Fibroblast of villous mesenchyme (primary cell): ENCODE measurements at regions not wholly inside any gene's neighbourhood (a gene's known extent, or its start where the extent isn't known, plus 50 kb on each side); places are given as distances from the start of the nearest gene placed in this dataset.

Experiments used
- DNase-seq: peaks from one replicate; pipeline ENCODE4 v3.0.0-alpha.2; 2010; ENCODE audit warnings: low read depth
- H3K4me3 ChIP-seq: 2 replicates; pipeline ENCODE4 v1.5.1; 2011; ENCODE audit warnings: low read depth, mild to moderate bottlenecking, low read length
- CTCF ChIP-seq: IDR thresholded peaks from 2 replicates; pipeline ENCODE4 v1.5.1; 2012; ENCODE audit warnings: low read depth, mild to moderate bottlenecking, low read length; ENCODE audit not compliant: insufficient read depth

GRCh38 chr20:59462249-59462648 is 142.1 kb upstream of the PHACTR3 start:
- TF ChIP-seq CTCF: no peak
- DNase-seq: no peak
- no peak overlapping the region for H3K4me3 ChIP-seq

GRCh38 chr20:59463541-59463940 is 140.8 kb upstream of the PHACTR3 start:
- no peak overlapping the region for H3K4me3 ChIP-seq
- DNase-seq: no peak
- no peak for TF ChIP-seq CTCF

- no peak for DNase-seq
- H3K4me3 ChIP-seq: no peak overlapping the region
- no peak for TF ChIP-seq CTCF
These were observed 138.1 kb upstream of the PHACTR3 start for GRCh38 chr20:59466107-59466815.

GRCh38 chr20:59468831-59469230 is 135.5 kb upstream of the PHACTR3 start:
- no peak for DNase-seq
- no peak for TF ChIP-seq CTCF
- H3K4me3 ChIP-seq: no peak overlapping the region

- H3K4me3 ChIP-seq: no peak overlapping the region
- DNase-seq: no peak
- no peak for TF ChIP-seq CTCF
These were observed 134.8 kb upstream of the PHACTR3 start for GRCh38 chr20:59469267-59470252.

GRCh38 chr20:59470521-59470920 is 133.8 kb upstream of the PHACTR3 start:
- DNase-seq: no peak

More at GRCh38 chr20:59470521-59470920, 133.8 kb upstream of the PHACTR3 start:
- TF ChIP-seq CTCF: no peak
- H3K4me3 ChIP-seq: no peak overlapping the region
